KMS-11 (cell line): ENCODE measurements at regions not wholly inside any gene's neighbourhood (a gene's known extent, or its start where the extent isn't known, plus 50 kb on each side); places are given as distances from the start of the nearest gene placed in this dataset.

Experiments used
- H2AFZ ChIP-seq: fragments of 200-600 bp; sonication (generic); 2 replicates; pipeline ENCODE4 v1.6.1; 2016; ENCODE audit warnings: antibody characterized with exemption, mixed run types, low read depth
- H3K27ac ChIP-seq: fragments of 200-600 bp; sonication (generic); 2 replicates; pipeline ENCODE4 v1.6.1; 2016; ENCODE audit warnings: mild to moderate bottlenecking, mixed run types
- H3K27me3 ChIP-seq: fragments of 200-600 bp; sonication (generic); 2 replicates; pipeline ENCODE4 v1.6.1; 2017; ENCODE audit warnings: mild to moderate bottlenecking, low read depth, mixed run types, moderate library complexity; ENCODE audit not compliant: insufficient read depth
- H3K36me3 ChIP-seq: fragments of 200-600 bp; sonication (generic); 2 replicates; pipeline ENCODE4 v1.6.1; 2017; ENCODE audit warnings: mild to moderate bottlenecking, mixed run types; ENCODE audit not compliant: insufficient read depth
- H3K4me1 ChIP-seq: fragments of 200-600 bp; sonication (generic); 2 replicates; pipeline ENCODE4 v1.6.1; 2016; ENCODE audit warnings: mild to moderate bottlenecking, low read depth, mixed run types; ENCODE audit not compliant: poor library complexity, severe bottlenecking
- H3K4me2 ChIP-seq: fragments of 200-600 bp; sonication (generic); 2 replicates; pipeline ENCODE4 v1.7.0; 2016; ENCODE audit warnings: mild to moderate bottlenecking, mixed run types
- H3K4me3 ChIP-seq: fragments of 200-600 bp; sonication (generic); IDR thresholded peaks from 2 replicates; pipeline ENCODE4 v1.6.1; 2017; ENCODE audit warnings: low read depth, low read length, mixed read lengths; ENCODE audit not compliant: insufficient read depth
- H3K79me2 ChIP-seq: fragments of 200-600 bp; sonication (generic); 2 replicates; pipeline ENCODE4 v1.6.1; 2016; ENCODE audit warnings: low read depth, mixed run types; ENCODE audit not compliant: insufficient read depth
- H3K9ac ChIP-seq: fragments of 200-600 bp; sonication (generic); 2 replicates; pipeline ENCODE4 v1.6.1; 2016; ENCODE audit warnings: mild to moderate bottlenecking, mixed run types
- H4K20me1 ChIP-seq: fragments of 200-600 bp; sonication (generic); 2 replicates; pipeline ENCODE4 v1.6.1; 2016; ENCODE audit warnings: mild to moderate bottlenecking, mixed run types; ENCODE audit not compliant: insufficient read depth
- TF ChIP-seq, protein P1 (sequence below): fragments of 200-600 bp; sonication (generic); conservative IDR thresholded peaks from 2 replicates; pipeline ENCODE4 v1.6.1; 2017; ENCODE audit warnings: low read depth, mild to moderate bottlenecking, antibody characterized with exemption, low read length, moderate library complexity, mixed read lengths

DNA sequence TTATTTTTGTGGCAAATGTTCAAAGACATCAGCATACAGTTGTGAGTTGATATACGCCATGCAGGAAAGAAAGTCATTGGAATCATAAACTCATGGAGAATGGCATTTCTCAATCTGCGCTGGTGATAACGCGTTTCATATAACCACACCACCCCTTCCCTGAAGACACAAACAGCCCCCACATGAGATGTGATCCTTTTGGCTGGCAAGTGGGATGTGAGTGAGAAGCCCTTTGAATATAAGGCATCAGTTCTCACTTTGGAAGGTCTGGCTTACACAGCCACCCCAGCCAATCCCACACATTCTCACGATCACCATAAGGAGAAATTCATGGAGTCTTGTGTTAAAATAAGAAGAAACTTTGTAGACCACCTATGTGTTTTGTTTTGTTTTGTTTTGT, 725.0 kb downstream of the PRELID2 start:
- Histone ChIP-seq H3K79me2 (no peaks in the 10 kb centered on the region), H3K4me1 (no peaks in the 10 kb centered on the region), H2AFZ (no peak overlapping the region), H3K27ac (no peak overlapping the region), H4K20me1 (no peaks in the 10 kb centered on the region), H3K9ac (no peak overlapping the region), H3K27me3 (no peaks in the 10 kb centered on the region), H3K4me2 (no peak overlapping the region), H3K36me3 (no peaks in the 10 kb centered on the region), H3K4me3 (no peak overlapping the region)
- TF ChIP-seq, protein P1, sequence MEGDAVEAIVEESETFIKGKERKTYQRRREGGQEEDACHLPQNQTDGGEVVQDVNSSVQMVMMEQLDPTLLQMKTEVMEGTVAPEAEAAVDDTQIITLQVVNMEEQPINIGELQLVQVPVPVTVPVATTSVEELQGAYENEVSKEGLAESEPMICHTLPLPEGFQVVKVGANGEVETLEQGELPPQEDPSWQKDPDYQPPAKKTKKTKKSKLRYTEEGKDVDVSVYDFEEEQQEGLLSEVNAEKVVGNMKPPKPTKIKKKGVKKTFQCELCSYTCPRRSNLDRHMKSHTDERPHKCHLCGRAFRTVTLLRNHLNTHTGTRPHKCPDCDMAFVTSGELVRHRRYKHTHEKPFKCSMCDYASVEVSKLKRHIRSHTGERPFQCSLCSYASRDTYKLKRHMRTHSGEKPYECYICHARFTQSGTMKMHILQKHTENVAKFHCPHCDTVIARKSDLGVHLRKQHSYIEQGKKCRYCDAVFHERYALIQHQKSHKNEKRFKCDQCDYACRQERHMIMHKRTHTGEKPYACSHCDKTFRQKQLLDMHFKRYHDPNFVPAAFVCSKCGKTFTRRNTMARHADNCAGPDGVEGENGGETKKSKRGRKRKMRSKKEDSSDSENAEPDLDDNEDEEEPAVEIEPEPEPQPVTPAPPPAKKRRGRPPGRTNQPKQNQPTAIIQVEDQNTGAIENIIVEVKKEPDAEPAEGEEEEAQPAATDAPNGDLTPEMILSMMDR: no peak

DNA sequence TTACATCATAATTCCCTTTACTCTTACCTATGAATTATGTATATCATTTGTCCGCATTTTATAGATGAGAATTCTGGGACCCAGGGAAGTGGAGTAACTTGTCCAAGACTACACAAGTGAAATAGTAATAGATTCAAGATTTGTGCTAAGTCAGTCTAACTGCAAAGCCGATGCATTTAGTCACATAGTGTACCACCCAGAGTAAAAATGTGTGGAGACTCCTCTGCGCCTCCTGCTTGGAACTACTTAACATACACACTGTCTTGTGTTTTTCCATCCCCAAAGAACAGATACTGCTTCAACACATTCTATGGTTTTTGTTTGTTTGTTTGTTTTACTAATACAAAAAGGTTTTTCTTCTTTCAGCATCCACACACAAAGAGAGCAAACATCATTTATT, 729.8 kb downstream of the PRELID2 start:
- Histone ChIP-seq H3K79me2 (no peaks in the 10 kb centered on the region), H3K4me1 (no peaks in the 10 kb centered on the region), H3K27me3 (no peaks in the 10 kb centered on the region), H3K36me3 (no peaks in the 10 kb centered on the region), H4K20me1 (no peaks in the 10 kb centered on the region), H2AFZ (no peak overlapping the region), H3K4me3 (no peak overlapping the region), H3K9ac (no peak overlapping the region), H3K27ac (no peak overlapping the region), H3K4me2 (no peak overlapping the region)
- TF ChIP-seq, protein P1: no peak

DNA sequence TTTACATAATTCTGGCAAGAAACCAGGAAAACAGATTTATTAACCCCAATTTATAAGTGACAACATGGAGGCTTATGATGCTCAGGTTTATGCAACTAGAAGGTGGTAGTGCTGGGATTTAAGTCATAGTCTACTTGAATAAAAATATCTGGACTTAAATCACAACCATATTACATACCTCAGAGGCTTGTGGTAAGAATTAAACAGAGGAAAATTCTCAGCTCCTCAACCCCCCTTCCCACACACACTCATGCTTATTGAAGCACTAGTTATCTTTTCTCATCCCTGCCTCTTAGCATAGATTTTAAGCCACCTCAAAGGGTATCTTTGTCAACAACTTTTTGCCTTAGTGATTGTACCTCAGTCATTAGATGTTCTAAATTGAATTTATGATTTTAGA, 731.0 kb downstream of the PRELID2 start:
- H3K9ac ChIP-seq: no peak overlapping the region
- no peaks in the 10 kb centered on the region for H4K20me1 ChIP-seq
- H3K4me2 ChIP-seq: no peak overlapping the region
- H3K4me1 ChIP-seq: no peaks in the 10 kb centered on the region
- H2AFZ ChIP-seq: no peak overlapping the region
- H3K27me3 ChIP-seq: no peaks in the 10 kb centered on the region
- no peak overlapping the region for H3K4me3 ChIP-seq
- no peaks in the 10 kb centered on the region for H3K36me3 ChIP-seq
- H3K27ac ChIP-seq: no peak overlapping the region
- TF ChIP-seq, protein P1: no peak
- no peaks in the 10 kb centered on the region for H3K79me2 ChIP-seq

DNA sequence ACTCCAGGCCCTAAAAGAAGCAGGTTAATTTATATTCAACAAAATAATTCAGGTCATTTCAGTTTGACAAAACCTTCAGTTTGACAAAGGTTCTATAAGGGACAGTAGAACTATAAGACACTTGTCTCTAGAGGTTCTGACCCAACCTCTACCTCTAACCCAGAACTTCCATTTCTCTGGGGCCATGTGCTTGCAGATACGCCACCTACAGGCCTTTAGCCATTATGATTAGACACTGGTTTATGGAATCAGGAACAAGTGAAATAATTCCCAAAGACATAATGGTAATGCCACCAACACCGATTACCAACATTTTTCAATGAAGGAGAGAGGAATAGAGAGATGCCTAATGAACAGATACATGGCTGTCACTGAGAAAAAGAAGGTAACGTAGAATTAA, 733.9 kb downstream of the PRELID2 start:
- H3K4me2 ChIP-seq: no peak overlapping the region
- H3K9ac ChIP-seq: no peak overlapping the region
- H3K27ac ChIP-seq: no peak overlapping the region
- H3K4me1 ChIP-seq: no peaks in the 10 kb centered on the region
- no peak overlapping the region for H2AFZ ChIP-seq
- no peaks in the 10 kb centered on the region for H3K36me3 ChIP-seq
- no peaks in the 10 kb centered on the region for H3K79me2 ChIP-seq
- H3K4me3 ChIP-seq: no peak overlapping the region
- no peaks in the 10 kb centered on the region for H3K27me3 ChIP-seq
- TF ChIP-seq, protein P1: peak; percentile 39; the same call in 1 of the 2 replicates
- H4K20me1 ChIP-seq: no peaks in the 10 kb centered on the region

DNA sequence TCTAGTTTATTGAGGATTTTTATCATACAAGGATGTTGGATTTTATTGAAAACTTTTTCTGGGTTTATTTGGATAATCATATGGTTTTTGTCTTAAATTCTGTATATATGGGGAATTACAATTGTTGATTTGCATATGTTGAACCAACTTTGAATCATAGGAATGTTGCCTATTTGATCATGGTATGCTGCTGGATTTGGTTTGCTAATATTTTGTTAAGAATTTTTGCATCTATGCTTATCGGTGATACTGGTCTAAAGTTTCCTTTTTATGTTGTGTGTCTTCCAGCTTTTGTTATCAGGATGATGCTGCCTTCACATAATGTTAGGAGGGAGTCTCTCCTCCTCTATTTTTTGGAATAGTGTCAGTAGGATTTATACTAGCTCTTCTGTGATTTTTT, 745.0 kb downstream of the PRELID2 start:
- H2AFZ ChIP-seq: no peak overlapping the region
- H3K79me2 ChIP-seq: no peaks in the 10 kb centered on the region
- H3K27me3 ChIP-seq: no peaks in the 10 kb centered on the region
- H3K4me1 ChIP-seq: no peaks in the 10 kb centered on the region
- H4K20me1 ChIP-seq: no peaks in the 10 kb centered on the region
- no peak overlapping the region for H3K4me2 ChIP-seq
- H3K36me3 ChIP-seq: no peaks in the 10 kb centered on the region
- H3K9ac ChIP-seq: no peak overlapping the region
- H3K27ac ChIP-seq: no peak overlapping the region
- TF ChIP-seq, protein P1: no peak
- no peak overlapping the region for H3K4me3 ChIP-seq
